Mesenchymal stem cell (in vitro differentiated cells and primary cell): ENCODE measurements at regions not wholly inside any gene's neighbourhood (a gene's known extent, or its start where the extent isn't known, plus 50 kb on each side); places are given as distances from the start of the nearest gene placed in this dataset.

Experiments used
- DNase-seq: peaks from one replicate; pipeline ENCODE4 v3.0.0-alpha.2; 2013
- H2AFZ ChIP-seq: one replicate; pipeline ENCODE4 v1.6.1; 2013; ENCODE audit warnings: low read depth, mild to moderate bottlenecking, control low read depth, inconsistent platforms, low read length, moderate library complexity
- H2AK5ac ChIP-seq: 2 replicates; pipeline ENCODE4 v1.6.1; 2013; ENCODE audit warnings: low read length, moderate library complexity, mild to moderate bottlenecking, inconsistent platforms; ENCODE audit not compliant: severe bottlenecking
- H2BK120ac ChIP-seq: one replicate; pipeline ENCODE4 v1.6.1; 2013; ENCODE audit warnings: low read depth, mild to moderate bottlenecking, inconsistent platforms, low read length, moderate library complexity
- H2BK12ac ChIP-seq, 2 experiments: one replicate each; pipeline ENCODE4 v1.6.1; 2013; ENCODE audit warnings: inconsistent platforms in 2 of 2, low read length in 2 of 2, mild to moderate bottlenecking in 2 of 2, moderate library complexity in 2 of 2, control low read depth in 1 of 2
- H2BK15ac ChIP-seq: one replicate; pipeline ENCODE4 v1.6.1; 2013; ENCODE audit warnings: mild to moderate bottlenecking, low read depth, inconsistent platforms; ENCODE audit not compliant: poor library complexity, severe bottlenecking
- H2BK5ac ChIP-seq: 2 replicates; pipeline ENCODE4 v1.6.1; 2013; ENCODE audit warnings: low read depth, mild to moderate bottlenecking, low read length, control low read depth, inconsistent platforms; ENCODE audit not compliant: poor library complexity, severe bottlenecking
- H3K14ac ChIP-seq, 2 experiments: one replicate each; pipeline ENCODE4 v1.6.1; 2013; ENCODE audit warnings: inconsistent platforms in 2 of 2, low read length in 2 of 2, control low read depth in 1 of 2, mild to moderate bottlenecking in 1 of 2, moderate library complexity in 1 of 2
- H3K18ac ChIP-seq, 2 experiments: one replicate each; pipeline ENCODE4 v1.6.1; 2013; ENCODE audit warnings: inconsistent platforms in 2 of 2, low read length in 2 of 2, control low read depth in 1 of 2, low read depth in 1 of 2, mild to moderate bottlenecking in 1 of 2
- H3K23ac ChIP-seq, 2 experiments: one replicate each; pipeline ENCODE4 v1.6.1; 2013; ENCODE audit warnings: inconsistent platforms in 2 of 2, low read length in 2 of 2, mild to moderate bottlenecking in 2 of 2, moderate library complexity in 2 of 2, control low read depth in 1 of 2
- H3K27ac ChIP-seq: 2 replicates; pipeline ENCODE4 v1.5.1; 2013; ENCODE audit warnings: mild to moderate bottlenecking, moderate library complexity, low read length, control low read depth, inconsistent platforms; ENCODE audit not compliant: poor library complexity, severe bottlenecking
- H3K27me3 ChIP-seq, 2 experiments: 2 replicates each; pipeline versions ENCODE4 v1.6.1 to v1.7.0; 2013; ENCODE audit warnings: low read length in 2 of 2, mild to moderate bottlenecking in 2 of 2, moderate library complexity in 2 of 2, control low read depth in 1 of 2, inconsistent platforms in 1 of 2; ENCODE audit not compliant: control insufficient read depth in 1 of 2, insufficient read depth in 1 of 2
- H3K36me3 ChIP-seq, 2 experiments: 2 replicates each; pipeline versions ENCODE4 v1.6.1 to v1.7.0; 2013; ENCODE audit warnings: low read length in 2 of 2, control low read depth in 1 of 2, inconsistent platforms in 1 of 2, low read depth in 1 of 2, mild to moderate bottlenecking in 1 of 2; ENCODE audit not compliant: insufficient read depth in 2 of 2, control insufficient read depth in 1 of 2
- H3K4ac ChIP-seq, 2 experiments: one replicate each; pipeline ENCODE4 v1.6.1; 2013; ENCODE audit warnings: inconsistent platforms in 2 of 2, low read length in 2 of 2, mild to moderate bottlenecking in 2 of 2, moderate library complexity in 2 of 2, control low read depth in 1 of 2, low read depth in 1 of 2
- H3K4me1 ChIP-seq: 2 replicates; pipeline ENCODE4 v1.6.1; 2013; ENCODE audit warnings: low read depth, low read length, control low read depth; ENCODE audit not compliant: control insufficient read depth, insufficient read depth
- H3K4me2 ChIP-seq: 2 replicates; pipeline ENCODE4 v1.6.1; 2013; ENCODE audit warnings: low read length, mild to moderate bottlenecking, inconsistent platforms; ENCODE audit not compliant: poor library complexity, severe bottlenecking
- H3K4me3 ChIP-seq, 2 experiments: 2 replicates each; pipeline versions ENCODE4 v1.5.1 to v1.7.0; 2013; ENCODE audit warnings: low read length in 2 of 2, mild to moderate bottlenecking in 2 of 2, control low read depth in 1 of 2, low read depth in 1 of 2; ENCODE audit not compliant: insufficient read depth in 1 of 2
- H3K79me1 ChIP-seq: replicated peaks from 2 replicates; pipeline ENCODE4 v1.6.1; 2013; ENCODE audit warnings: mild to moderate bottlenecking, control low read depth, low read length, inconsistent platforms; ENCODE audit not compliant: poor library complexity, severe bottlenecking
- H3K9ac ChIP-seq: 2 replicates; pipeline ENCODE4 v1.7.0; 2013; ENCODE audit warnings: mild to moderate bottlenecking, low read length, moderate library complexity
- H3K9me3 ChIP-seq: 2 replicates; pipeline ENCODE4 v1.7.0; 2013; ENCODE audit warnings: mild to moderate bottlenecking, low read length; ENCODE audit not compliant: control insufficient read depth
- H4K8ac ChIP-seq: one replicate; pipeline ENCODE4 v1.6.1; 2013; ENCODE audit warnings: inconsistent platforms, mild to moderate bottlenecking, low read length, moderate library complexity
- H4K91ac ChIP-seq: one replicate; pipeline ENCODE4 v1.6.1; 2013; ENCODE audit warnings: mild to moderate bottlenecking, low read length, inconsistent platforms
- WGBS: methylation state at CpG from one replicate; pipeline ENCODE4 v1.1.7; 2013; ENCODE audit warnings: mixed read lengths; 5-methylcytosine and 5-hydroxymethylcytosine counted together

DNA sequence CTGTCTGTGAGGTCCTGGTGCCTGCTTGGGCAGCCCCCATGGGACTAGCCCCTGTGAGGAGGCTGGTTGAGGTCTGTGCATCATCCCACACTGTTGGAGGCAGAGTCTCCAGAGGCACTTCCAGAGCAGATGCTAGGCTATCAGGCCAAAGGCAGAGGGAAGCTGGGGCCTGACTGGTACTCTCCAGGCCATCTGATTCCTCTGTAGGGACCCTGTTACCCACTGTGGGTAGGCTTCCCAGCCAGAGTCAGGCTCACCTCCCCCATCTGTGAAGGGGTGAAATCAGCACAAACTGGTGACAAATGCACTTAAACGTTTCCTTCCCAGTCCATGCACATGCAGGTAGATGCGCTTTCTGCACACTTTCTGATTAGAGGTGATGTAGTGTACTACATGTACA, 212.6 kb upstream of the TOPAZ1 start:
- H2BK12ac ChIP-seq = no peak overlapping the region
- no peak overlapping the region for H2BK5ac ChIP-seq
- DNase-seq = no peak
- H3K79me1 ChIP-seq = peaks cover 6% of the 10 kb centered on the region
- no CpG with 5 or more reads among the region's 2 CpGs for WGBS
- peak overlapping the region in 1 of 2 experiments; percentile 30 for H3K23ac ChIP-seq
- no peak overlapping the region for H2BK120ac ChIP-seq
- no peak overlapping the region for H3K4ac ChIP-seq
- no peak overlapping the region for H2BK15ac ChIP-seq
- no peak overlapping the region for H3K4me2 ChIP-seq
- no peak overlapping the region for H3K4me3 ChIP-seq
- peak overlapping the region in 1 of 2 experiments; percentile 22 for H3K14ac ChIP-seq
- no peak overlapping the region for H3K9ac ChIP-seq
- no peaks in the 10 kb centered on the region for H3K9me3 ChIP-seq
- no peak overlapping the region for H4K91ac ChIP-seq
- no peak overlapping the region for H2AK5ac ChIP-seq
- H3K27ac ChIP-seq = no peak overlapping the region
- no peak overlapping the region for H4K8ac ChIP-seq
- peaks cover 3% of the 10 kb centered on the region for H3K4me1 ChIP-seq
- no peak overlapping the region for H3K18ac ChIP-seq
- H2AFZ ChIP-seq = no peak overlapping the region
- no peaks in the 10 kb centered on the region for H3K27me3 ChIP-seq
- H3K36me3 ChIP-seq = peaks cover 4 to 36% of the 10 kb centered on the region in 2 experiments

DNA sequence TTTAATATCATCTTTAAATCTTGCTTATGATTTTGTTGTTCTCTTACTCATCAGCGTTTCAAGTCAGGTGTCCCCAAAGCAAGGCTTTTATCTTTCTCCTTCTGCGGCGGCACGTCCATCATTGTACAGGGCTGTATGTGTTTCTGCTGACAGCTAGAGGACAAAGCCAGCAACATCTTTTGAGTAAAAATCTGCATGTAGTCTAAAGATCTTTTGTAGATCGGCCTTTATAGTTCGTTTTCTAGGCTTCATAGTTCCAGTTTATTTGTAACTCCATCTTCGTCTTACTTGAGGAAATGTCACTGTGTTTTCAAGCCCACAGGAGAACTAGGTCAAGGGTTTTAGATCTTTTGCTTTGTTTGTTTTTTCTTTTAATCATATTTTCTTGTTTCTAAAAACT, 211.4 kb upstream of the TOPAZ1 start:
- H2BK120ac ChIP-seq = no peak overlapping the region
- H4K8ac ChIP-seq = no peak overlapping the region
- H3K4me2 ChIP-seq = no peak overlapping the region
- no peak overlapping the region for H2AK5ac ChIP-seq
- H3K4ac ChIP-seq = no peak overlapping the region
- H3K4me3 ChIP-seq = no peak overlapping the region
- H3K27ac ChIP-seq = no peak overlapping the region
- WGBS = 89% methylated on average over 6 of the region's 7 CpGs
- H3K9ac ChIP-seq = no peak overlapping the region
- no peak overlapping the region for H2BK15ac ChIP-seq
- no peak overlapping the region for H2BK5ac ChIP-seq
- no peak overlapping the region for H2AFZ ChIP-seq
- peaks cover 7 to 46% of the 10 kb centered on the region in 2 experiments for H3K36me3 ChIP-seq
- no peaks in the 10 kb centered on the region for H3K9me3 ChIP-seq
- H3K4me1 ChIP-seq = peaks cover 3% of the 10 kb centered on the region
- H2BK12ac ChIP-seq = no peak overlapping the region
- H3K79me1 ChIP-seq = peaks cover 6% of the 10 kb centered on the region
- no peak overlapping the region for H3K14ac ChIP-seq
- H3K27me3 ChIP-seq = no peaks in the 10 kb centered on the region
- no peak overlapping the region for H3K18ac ChIP-seq
- H4K91ac ChIP-seq = no peak overlapping the region
- no peak overlapping the region for H3K23ac ChIP-seq
- DNase-seq = no peak

DNA sequence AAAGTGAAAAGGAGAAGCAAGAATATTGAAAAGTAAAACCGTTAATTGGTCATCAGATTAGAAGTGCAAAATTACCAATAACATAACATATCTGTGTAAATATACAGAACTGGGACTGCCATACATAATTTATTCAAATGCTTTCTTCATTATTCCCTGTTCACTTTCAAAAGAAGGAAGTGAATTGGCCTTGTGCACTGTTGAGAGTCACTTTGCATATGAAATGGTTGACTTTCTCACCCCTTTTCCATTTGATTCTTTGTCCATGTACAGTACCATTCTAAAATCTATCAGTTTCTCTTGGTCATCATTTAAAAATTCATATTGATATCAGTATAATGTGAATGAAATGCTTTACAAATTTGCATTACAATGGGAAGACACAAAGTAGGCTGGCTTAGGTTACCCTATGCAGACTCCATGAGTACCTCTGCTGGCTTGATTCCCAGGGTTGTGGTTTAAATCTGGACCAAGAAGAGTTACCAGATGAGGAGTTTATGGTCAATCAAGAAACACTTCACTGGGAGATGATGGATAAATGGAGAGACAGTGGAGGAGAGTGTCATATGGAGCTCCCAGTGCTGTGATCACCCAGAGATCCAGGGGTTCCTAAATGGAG, 210.9 kb upstream of the TOPAZ1 start:
- no peaks in the 10 kb centered on the region for H3K27me3 ChIP-seq
- no peak overlapping the region for H3K4ac ChIP-seq
- no peak for DNase-seq
- no peak overlapping the region for H2AK5ac ChIP-seq
- no peak overlapping the region for H2BK120ac ChIP-seq
- no peak overlapping the region for H3K23ac ChIP-seq
- H2AFZ ChIP-seq = no peak overlapping the region
- no peak overlapping the region for H3K4me2 ChIP-seq
- no peak overlapping the region for H3K27ac ChIP-seq
- H3K36me3 ChIP-seq = peaks cover 7 to 48% of the 10 kb centered on the region in 2 experiments
- no peak overlapping the region for H3K14ac ChIP-seq
- no peak overlapping the region for H4K91ac ChIP-seq
- no peak overlapping the region for H2BK15ac ChIP-seq
- no peak overlapping the region for H2BK5ac ChIP-seq
- H3K4me3 ChIP-seq = no peak overlapping the region
- H3K9me3 ChIP-seq = no peaks in the 10 kb centered on the region
- peaks cover 6% of the 10 kb centered on the region for H3K79me1 ChIP-seq
- no peak overlapping the region for H2BK12ac ChIP-seq
- no CpG with 5 or more reads among the region's 1 CpG for WGBS
- no peak overlapping the region for H3K18ac ChIP-seq
- H3K9ac ChIP-seq = no peak overlapping the region
- H3K4me1 ChIP-seq = peaks cover 3% of the 10 kb centered on the region
- H4K8ac ChIP-seq = no peak overlapping the region

DNA sequence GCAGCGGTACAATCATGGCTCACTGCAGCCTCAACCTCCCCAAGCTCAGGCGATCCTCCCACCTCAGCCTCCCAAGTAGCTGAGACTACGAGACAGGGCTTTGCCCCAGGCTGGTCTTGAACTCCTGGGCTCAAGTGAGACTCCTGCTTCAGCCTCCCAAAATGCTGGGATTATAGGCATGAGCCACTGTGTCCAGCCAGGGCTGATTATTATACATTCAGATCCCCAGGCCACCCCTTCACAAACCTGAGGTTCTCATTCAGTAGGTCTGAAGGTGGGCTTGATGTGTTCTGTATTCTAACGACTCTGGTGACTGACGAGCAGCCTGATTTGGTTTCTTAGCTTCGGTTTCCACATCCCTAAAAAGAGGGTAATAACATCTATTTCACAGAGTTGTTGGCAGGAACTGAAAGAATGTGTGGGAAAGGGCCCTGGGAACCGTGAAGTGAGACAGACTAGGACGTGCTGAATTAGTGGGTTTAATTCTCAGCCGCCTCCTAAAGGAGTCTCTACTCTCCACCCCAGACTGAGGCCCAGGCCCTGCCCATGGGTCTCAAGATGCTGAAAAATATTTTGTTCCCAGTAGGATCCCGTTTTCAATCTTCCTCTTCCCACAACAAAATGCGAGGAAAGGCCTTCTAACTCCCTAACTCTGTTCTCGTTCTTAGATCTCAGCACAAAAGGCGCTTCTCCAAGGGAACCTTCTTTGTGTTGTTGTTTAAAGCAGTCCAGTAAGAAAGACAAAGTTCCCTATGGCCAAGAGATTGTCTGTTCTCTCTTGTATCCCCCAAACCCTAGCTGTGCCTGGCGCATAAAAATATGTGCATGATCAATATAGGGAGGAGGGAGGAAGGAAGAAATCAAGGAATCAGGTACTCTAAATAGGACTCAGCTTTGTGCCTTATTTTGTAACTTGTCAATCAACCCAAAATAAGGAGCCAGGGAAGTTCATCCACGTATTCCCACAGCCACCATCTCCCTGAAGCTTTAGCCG, 210.0 kb upstream of the TOPAZ1 start:
- Histone ChIP-seq H3K4me1 (peaks cover 1% of the 10 kb centered on the region), H3K9ac (no peak overlapping the region), H3K79me1 (peaks cover 6% of the 10 kb centered on the region), H2BK5ac (no peak overlapping the region), H2BK15ac (no peak overlapping the region), H3K4ac (no peak overlapping the region), H2AK5ac (no peak overlapping the region), H2BK120ac (no peak overlapping the region), H3K36me3 (peaks cover 7 to 49% of the 10 kb centered on the region in 2 experiments), H3K27ac (no peak overlapping the region), H3K14ac (no peak overlapping the region), H4K8ac (no peak overlapping the region), H2AFZ (no peak overlapping the region), H2BK12ac (no peak overlapping the region), H3K4me2 (no peak overlapping the region), H4K91ac (no peak overlapping the region), H3K18ac (no peak overlapping the region), H3K23ac (no peak overlapping the region), H3K4me3 (no peak overlapping the region), H3K27me3 (no peaks in the 10 kb centered on the region), H3K9me3 (no peaks in the 10 kb centered on the region)
- WGBS = 81% methylated on average over 13 of the region's 16 CpGs
- DNase-seq = no peak
